ENCODE measurements at regions not wholly inside any gene's neighbourhood (a gene's known extent, or its start where the extent isn't known, plus 50 kb on each side); places are given as distances from the start of the nearest gene placed in this dataset.

- TF ChIP-seq CTCF (IDR thresholded peaks at IDR 0.05): no peak
- no peak for TF ChIP-seq POLR2A (IDR thresholded peaks at IDR 0.05)
These were observed 97.8 kb upstream of the CARMIL1 start for GRCh38 chr6:25181350-25181724.

All from lower leg skin (tissue), 3 donors.